GM21447 (cell line): ENCODE measurements at regions not wholly inside any gene's neighbourhood (a gene's known extent, or its start where the extent isn't known, plus 50 kb on each side); places are given as distances from the start of the nearest gene placed in this dataset.
"Not testable (repeated sequence)": the region's sequence is repeated elsewhere in the genome, so short reads cannot be mapped to it uniquely, and the experiment has no call there.

Experiments used
- ATAC-seq: cut with Tn5 transposase; IDR thresholded peaks from one replicate; pipeline ENCODE4 v1.9.1; 2021; ENCODE audit not compliant: unreplicated experiment

DNA sequence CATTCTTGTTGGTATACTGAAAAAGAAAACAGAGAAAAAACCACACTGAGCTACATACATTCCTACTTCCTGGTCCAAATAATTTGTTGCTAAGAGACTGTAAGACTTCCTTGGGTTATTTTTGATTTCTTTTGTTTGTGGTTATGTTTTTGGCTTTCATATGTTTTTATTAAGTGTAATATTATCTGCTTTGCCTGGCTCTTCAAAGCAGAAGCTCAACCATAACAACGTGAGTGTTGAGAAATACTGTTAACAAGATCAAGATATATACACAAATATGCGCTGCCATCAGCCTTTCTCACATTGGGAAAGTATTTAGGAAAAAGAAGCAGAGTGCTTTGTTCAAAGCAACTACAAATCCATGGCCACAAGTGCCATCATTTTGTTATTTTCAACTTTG, 556.2 kb upstream of the CBLB start:
- ATAC-seq = no peak

DNA sequence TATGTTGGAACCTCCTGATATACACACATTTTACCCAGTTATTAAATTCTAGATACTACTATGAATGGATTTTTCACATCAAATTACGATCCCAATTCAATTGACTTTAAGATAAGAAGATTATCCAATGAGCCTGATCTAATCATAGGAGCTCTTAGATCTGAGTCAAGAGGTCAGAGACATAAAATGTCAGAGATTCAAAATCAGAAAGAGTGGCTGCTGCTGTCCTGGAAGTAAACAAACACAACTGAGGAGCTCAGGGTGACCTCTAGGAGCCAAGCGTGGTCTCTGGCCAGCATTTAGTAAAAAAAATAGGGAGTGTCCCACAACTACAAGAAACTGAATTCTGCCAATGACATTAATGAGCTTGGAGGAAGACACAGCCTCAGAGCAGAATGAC, 557.1 kb upstream of the CBLB start:
- no peak for ATAC-seq

DNA sequence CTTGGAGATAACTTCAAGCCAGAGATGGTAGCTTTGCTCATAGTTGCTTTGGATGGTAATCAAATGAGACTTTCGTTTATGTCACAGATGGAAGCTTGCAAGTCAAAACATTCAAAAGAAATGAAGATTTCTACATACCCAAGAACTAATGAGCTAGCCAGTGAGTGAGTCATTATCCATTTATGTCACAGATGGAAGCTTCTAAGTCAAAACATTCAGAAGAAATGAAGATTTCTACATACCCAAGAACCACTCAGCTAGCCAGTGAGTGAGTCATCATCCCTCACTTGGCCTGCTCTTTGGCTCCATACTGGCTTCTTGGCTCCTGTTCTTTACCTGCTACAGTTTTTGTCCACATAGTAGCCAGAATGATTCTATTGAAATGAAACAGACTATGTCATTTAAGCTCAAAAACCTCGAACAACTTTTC, 559.8 kb upstream of the CBLB start:
- ATAC-seq = no peak

DNA sequence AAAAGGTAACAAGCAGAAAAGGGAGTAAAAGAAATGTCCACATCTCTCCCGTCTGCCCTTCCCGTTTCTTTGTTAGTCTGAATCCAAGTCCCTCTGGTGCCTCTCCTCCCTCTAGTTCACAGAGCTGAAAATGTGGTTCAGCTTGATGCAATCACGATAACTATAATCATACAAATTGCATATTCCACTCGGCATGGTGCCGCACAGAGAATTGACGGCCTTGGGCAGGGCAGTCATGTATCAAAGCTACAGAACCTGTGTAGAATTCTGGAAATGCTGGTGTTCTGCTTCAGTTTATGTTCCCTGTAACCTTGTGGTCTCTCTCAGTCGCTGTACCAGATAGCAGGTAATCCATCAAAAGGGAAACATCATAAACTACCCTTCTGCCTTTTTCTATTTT, 562.9 kb upstream of the CBLB start:
- no peak for ATAC-seq

DNA sequence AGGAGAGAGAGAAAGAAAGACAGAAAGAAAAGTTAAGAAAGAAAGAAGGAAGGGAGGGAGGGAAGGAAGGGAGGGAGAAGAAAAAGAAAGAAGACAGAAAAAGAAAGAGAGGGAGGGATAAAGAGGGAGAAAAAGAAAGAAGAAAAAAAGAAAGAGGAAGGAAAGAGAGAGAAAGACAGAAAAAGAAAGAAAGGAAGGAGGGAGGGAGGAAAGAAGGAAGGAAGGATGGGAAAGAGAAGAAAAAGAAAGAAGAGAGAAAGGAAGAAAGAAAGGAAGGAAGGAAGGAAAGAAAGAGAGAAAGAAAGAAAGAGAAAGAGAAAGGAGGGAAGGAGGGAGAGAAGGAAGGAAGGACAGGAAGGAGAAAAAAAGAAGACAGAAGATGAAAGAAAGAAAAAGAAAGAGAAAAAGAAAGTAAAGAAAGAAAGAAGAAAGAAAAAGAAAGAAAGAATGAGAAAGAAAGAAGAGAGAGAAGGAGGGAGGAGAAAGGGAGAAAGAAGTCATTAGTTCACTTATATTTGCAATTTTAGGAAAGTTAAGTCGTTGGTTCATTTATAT, 567.2 kb upstream of the CBLB start:
- no peak for ATAC-seq

DNA sequence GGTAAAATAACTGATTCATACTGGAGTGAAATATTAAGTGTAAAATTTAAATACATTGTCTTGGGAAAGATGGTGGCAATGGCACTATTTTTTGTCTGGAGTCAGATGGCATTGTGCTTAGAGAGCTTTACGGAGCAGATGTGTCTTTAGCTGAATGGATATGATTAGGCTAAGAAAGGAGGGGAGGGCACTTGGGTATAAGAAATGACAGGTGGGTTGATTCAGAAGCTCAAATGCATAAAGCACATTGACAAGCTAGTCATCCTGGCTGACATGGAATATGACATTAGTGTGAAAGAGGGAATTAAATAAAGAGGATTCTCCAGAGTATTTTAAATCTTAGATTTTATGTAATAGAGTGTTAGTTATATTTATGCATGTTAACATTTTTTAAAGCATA, 570.1 kb upstream of the CBLB start:
- ATAC-seq = no peak

DNA sequence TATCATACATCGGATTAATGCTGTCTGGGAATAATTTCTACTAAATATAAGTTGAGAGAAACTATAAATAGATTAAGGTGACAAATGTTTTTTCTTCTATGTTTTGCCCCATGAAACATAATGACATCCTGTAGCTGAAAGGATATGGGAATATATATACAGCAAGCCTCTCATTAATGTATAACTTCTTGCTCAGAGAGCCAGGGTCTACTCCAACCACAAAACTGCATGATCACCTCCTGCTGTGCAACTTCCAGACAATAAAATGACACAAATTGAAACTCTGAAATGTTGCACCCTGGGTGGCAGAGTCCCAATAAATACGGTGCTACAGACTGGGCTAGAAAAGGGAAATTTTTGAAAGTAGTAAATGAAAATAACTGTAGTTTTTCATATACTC, 571.9 kb upstream of the CBLB start:
- peak; percentile 89 for ATAC-seq

DNA sequence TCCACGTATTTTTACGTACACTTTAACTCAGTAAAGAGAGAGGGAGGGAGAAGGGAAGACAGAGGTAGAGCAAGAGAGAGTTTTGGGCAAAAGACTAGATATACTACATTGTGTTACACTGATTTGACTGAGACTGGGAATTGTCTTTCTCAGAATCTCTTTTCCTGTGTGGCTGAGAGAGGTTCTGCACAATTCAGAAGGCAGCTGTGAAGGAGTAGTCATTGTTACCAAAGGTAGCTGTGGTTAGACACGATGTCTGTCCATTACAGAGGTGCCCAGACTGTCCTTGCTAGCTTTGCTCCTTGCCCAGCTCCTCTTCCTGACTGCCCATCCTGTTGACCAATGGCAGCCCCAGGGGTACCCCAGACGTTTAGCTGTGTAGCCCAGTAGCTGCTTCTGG, 577.5 kb upstream of the CBLB start:
- ATAC-seq = no peak

DNA sequence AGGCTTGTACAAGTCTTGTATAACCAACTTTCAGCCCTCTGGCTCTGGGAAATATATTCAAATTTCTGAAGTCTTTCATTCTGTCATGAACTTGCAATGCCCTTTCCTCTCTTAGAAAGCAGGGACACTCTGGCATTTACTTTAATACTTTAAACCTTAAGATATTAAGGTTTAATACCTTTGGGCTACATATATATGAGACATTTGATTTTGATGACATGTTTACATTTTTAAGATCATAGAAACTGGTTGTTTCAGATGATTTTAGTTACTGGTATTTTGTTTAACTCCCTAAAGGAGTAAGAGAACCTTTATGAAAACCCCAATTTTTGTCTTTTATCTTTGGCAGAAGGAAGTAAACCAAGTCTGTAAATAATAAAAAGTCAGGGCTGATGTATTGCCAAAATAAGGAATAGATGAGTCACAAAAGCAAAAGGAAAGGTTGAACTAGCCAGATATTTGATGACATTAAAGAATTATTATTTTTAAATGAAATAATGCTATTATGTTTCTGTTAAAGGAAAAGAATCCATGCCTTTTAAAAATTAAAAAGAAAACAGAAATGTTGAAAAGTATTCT, 579.0 kb upstream of the CBLB start:
- ATAC-seq = no peak

DNA sequence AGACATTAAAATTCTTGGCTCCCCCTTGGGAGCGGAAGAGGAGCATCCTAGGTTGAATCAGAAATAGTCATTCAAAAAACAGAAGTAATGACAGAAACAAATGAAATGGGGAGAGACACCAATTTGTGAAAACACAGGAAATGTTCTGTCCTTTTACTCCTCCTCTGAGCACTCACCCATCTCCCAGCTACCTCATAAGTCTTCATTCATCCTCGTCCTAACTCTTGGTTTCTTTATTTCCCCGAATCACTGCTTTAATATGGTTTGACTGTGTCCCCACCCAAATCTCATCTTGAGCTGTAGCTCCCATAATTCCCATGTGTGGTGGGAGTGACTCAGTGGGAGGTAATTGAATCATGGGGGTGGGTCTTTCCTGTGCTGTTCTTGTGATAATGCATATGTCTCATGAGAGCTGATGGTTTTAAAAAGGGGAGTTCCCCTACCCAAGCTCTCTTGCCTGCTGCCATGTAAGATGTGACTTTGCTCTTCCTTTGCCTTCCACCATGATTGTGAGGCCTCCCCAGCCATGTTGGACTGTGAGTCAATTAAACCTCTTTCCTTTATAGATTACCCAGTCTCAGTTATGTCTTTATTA, 579.7 kb upstream of the CBLB start:
- ATAC-seq = not testable (repeated sequence)

DNA sequence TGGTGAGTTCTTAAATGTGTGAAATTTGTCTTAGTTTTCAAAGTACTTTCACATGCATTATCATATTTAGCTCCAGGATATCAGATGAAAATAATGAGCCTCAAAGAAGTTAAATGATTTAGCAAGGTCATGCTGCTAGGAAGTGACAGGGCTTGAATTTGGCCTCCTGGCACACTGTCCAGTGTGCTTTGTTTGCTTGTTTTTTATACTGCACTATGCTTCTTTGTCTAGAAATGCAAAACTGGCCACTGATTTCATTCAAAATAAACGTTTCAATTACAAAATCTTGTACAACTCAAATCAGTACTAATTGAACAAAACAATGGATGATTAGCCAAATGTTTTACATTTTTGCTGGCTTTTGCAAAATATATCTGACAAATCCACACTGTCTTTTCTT, 583.3 kb upstream of the CBLB start:
- ATAC-seq = no peak

DNA sequence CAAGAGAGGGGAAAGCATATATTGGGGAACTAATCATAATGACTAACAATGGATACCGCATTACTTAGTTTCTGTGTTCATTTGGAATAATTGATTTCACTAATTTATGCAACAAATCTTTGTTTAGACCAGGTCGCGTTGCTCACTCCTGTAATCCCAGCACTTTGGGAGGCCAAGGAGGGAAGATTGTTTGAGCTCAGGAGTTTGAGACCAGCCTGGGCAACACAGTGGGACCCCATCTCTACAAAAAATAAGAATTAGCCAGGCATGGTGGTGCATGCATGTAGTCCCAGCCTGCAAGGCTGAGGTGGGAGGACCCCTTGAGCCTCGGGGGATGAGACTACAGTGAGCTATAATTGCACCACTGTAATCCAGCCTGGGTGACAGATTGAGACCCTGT, 585.7 kb upstream of the CBLB start:
- ATAC-seq = no peak

DNA sequence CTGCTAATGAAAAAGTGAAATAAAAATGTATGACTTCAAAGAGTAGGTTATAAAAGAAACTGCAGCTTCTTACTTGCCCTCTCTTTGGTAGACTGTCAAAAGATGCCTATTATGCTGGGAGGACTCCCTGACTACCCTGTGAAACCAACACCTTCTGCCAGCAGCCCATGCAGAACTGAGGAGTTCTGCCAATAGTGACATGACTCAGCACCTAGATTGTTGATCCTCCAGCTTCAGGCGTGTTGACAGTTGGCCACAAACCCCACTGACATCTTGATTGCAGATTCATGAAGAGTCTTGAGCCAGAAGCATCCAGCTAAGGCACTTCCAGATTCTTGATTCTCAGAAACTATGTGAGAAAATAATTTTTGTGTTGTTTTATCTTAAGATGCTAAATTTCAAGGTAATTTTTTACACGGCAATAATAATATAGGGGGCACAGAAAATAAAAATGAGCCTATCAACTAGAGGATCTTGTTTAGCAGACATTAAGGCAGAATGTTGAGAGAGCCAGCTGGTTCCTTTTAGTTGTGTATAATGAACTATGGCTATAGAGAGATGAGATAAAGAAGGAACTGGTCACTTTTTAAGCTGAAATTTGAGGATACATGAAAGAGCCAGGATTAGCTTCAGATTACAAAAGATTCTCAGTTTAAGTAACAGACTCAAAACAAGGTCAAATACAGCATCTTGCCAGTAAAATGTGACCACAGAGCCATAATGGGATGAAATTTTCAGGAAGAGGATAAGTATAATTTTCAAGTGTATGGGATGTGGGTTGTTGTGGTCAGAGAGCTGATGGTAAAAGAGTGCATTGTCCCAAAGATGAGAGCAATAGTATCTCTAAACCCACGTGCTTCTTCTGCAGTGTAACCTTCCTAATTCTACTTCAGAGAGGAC, 588.7 kb upstream of the CBLB start:
- peak; percentile 99 for ATAC-seq

DNA sequence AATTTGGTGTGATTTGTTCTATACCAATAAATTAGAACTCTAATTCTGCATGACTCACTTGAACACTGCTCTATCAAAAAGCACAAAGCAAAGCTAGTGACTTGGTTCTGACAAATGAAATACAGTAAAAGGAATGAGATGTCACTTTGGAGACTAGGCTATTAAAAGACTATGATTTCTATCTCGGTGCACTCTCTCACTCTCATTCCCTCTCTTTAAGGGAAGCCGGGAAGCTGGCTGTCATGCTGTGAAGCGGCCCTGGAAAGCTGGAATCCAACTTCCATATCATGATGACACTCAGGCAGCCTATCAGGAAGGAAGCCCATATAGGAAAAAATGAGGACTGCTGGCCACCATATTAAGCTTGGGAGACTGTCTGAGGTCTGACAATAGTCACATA, 590.1 kb upstream of the CBLB start:
- ATAC-seq = no peak

DNA sequence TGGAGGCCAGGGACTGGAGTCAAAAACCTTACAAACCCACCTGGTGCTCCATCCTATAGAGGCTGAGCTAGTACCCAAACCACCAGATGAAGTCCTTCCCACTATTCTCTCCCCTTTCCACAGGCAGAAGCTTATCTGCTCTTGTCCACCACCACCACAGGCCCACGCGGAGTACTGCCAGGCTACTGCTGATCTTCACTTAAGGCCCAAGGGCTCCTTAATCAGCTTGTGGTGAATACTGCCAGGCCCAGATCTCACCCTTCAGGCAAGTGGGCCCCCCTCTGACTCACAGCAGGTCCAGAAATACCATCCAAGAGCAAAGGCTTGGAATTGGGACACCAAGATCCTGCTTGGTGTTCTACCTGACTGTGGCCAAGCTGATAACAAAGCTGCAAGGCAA, 598.1 kb upstream of the CBLB start:
- ATAC-seq = no peak

DNA sequence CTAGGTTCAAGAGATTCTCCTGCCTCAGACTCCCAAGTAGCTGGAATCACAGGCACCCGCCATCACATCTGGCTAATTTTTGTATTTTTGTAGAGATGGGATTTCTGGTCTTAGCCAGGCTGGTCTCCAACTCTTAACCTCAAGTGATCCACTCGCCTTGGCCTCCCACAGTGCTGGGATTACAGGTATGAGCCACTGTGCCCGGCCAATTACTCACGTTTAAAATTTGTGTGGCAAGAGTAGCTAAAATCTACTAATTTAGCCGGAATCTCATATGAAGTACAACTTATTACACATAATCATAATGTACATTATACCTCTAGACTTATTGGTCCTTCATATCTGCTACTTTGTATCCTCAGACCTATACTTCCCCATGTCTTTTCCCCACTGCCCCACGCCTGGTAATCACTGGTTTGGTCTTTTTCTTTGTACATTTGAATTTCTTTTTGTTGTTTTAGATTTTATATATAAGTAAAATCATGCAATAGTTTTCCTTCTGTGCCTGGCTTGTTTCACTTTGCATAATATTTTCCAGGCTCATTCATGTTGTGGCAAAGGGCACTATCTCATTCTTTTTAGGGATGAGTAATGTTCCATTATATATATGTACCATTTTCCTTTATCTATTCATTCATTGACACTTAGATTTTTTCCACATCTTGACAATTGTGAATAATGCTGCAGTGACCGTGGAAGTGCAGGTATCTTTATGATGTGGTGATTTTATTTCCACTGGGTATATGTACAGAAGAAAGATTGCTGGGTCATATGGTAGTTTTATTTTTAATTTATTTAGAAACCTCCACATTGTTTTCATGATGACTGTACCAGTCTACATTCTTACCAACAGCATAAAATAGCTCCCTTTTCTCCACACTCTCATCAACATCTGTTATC, 605.0 kb upstream of the CBLB start:
- ATAC-seq = no peak

DNA sequence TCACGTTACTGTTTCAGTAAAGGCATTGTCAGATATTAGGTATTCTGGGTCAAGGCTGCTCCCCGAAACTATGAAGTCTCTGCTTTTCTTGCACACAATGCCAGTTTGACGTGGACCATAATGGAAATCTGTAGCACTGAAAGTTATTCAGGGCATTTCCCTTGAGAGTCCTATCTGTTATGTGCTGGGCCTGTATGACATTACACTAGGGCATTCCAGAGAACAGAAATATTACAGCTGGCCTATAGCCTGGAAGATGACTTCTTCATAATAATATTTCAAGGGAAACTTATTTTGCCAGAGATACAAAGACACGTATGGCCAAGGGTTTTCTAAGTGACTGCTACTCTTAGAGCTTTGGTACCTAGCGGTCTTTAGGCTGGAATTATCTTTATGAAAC, 613.6 kb upstream of the CBLB start:
- ATAC-seq = no peak

DNA sequence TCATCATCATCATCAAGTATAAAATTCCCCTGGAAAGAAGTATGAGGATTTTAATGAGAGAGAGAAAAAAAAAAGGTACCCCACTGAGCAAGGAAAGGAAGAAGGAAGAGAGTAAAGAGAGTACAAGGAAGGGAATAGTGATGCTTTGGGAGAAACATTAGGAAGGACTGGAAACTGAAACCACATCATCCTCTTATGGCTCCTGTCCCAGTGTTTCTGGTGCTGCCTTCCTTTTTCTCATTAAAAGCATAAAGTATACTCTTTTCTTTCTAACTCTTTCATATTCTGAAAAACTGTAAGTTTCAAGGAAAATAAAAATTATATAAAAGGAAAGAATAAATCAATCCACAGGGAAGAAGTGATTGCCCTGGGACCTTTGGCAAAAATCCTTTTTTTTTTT, 616.4 kb upstream of the CBLB start:
- no peak for ATAC-seq

DNA sequence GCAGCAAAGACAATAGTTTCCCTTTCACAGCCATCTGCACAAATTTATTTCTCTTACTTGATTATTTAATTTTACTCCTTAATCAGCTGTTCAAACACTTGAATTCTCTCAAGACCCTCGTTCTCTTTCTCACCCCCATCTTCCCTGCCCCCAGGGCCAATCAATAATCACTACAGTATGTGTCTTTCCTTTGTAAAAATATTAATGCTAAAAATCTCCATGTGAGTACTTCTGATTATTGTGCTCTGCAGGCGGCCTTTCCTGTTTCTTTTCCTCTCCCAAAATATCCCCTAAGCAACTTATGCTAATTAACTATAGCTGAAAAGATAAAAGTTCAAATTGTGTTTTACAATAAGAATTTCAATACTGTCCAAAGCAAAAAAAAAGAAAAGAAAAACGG, 617.0 kb upstream of the CBLB start:
- no peak for ATAC-seq

DNA sequence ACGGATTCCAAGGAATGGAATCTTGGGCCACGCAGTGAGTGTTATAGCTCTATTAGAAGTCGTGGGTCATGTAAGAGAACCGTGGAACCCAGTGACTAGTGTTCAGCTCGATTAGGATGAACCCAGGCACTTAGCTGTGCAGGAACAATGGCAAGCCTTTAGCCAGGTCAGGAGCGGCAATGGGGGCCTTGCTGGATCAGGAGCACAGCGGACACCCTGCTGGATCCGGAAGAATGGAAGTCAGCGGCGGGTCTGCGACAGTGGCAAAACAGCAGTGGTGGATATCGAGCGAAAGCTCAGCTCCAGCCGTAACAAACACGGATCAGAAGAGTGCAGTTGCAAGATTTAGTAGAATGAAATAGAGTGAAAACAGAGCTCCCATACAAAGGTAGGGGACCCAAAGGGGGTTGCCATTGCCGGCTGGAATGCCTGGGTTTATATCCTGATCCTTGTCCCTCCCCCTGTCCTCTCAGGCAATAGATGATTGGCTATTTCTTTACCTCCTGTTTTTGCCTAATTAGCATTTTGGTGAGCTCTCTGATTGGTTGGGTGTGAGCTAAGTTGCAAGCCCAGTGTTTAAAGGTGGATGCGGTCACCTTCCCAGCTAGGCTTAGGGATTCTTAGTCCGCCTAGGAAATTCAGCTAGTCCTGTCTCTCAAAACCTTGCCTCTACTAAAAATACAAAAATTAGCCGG, 618.3 kb upstream of the CBLB start:
- ATAC-seq = not testable (repeated sequence)
